ENCODE measurements at regions not wholly inside any gene's neighbourhood (a gene's known extent, or its start where the extent isn't known, plus 50 kb on each side); places are given as distances from the start of the nearest gene placed in this dataset.

DNA sequence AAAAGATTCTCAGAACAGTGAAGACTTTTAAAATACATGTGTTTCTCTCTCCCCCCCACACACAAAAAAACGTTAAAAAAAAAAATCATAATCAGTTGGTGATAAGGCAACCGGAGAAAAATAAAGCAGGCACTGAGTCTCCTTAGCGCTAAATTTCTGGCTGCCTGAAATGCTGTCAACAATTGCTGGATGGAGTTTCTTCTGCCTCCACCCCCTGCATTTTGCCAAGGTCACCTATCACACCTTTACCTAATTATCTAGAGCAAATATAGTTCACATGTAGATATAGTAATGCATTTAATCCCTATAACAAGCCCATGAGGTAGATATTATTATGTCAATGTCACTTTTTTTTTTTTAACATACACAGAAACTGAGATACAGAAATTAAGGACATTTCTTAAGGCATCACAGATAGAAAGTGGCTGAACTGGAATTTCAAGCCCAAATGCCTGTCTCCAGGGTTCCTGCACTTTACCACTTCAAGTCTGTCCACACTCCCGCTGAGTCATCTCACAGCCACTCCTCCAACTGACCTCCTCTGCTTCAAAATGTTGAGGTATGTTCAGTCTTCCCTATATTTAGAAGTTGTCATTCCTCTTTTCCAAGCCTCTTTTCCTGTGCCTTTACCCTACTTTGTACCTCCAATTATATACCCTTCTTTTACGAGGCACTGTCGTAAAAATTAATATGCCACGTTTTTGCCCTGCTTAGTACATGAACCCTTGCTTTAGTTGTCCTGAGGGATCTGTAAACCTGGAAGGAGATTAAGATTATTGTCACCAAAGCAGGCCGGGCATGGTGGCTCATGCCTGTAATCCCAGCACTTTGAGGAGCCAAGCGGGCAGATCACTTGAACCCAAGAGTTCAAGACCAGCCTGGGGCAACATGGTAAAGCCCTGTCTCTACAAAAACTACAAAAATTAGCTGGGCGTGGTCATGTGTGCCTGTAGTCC is 72.8 kb upstream of the MPP7 start:
- no peaks in the 10 kb centered on the region for H3K36me3 ChIP-seq (ENCODE audit: control insufficient read depth, insufficient read depth, low read length)
- no peak overlapping the region for H3K4me3 ChIP-seq (ENCODE audit: low read depth, low read length)
- H3K27me3 ChIP-seq (ENCODE audit: control insufficient read depth, insufficient read depth, low read length) = peaks cover 2% of the 10 kb centered on the region
- DNase-seq (ENCODE audit: low read depth) = peak; percentile 48
- TF ChIP-seq, protein P1, sequence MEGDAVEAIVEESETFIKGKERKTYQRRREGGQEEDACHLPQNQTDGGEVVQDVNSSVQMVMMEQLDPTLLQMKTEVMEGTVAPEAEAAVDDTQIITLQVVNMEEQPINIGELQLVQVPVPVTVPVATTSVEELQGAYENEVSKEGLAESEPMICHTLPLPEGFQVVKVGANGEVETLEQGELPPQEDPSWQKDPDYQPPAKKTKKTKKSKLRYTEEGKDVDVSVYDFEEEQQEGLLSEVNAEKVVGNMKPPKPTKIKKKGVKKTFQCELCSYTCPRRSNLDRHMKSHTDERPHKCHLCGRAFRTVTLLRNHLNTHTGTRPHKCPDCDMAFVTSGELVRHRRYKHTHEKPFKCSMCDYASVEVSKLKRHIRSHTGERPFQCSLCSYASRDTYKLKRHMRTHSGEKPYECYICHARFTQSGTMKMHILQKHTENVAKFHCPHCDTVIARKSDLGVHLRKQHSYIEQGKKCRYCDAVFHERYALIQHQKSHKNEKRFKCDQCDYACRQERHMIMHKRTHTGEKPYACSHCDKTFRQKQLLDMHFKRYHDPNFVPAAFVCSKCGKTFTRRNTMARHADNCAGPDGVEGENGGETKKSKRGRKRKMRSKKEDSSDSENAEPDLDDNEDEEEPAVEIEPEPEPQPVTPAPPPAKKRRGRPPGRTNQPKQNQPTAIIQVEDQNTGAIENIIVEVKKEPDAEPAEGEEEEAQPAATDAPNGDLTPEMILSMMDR (IDR thresholded peaks at IDR 0.05; ENCODE audit: insufficient read depth, low read length, poor library complexity, severe bottlenecking) = no peak

DNA sequence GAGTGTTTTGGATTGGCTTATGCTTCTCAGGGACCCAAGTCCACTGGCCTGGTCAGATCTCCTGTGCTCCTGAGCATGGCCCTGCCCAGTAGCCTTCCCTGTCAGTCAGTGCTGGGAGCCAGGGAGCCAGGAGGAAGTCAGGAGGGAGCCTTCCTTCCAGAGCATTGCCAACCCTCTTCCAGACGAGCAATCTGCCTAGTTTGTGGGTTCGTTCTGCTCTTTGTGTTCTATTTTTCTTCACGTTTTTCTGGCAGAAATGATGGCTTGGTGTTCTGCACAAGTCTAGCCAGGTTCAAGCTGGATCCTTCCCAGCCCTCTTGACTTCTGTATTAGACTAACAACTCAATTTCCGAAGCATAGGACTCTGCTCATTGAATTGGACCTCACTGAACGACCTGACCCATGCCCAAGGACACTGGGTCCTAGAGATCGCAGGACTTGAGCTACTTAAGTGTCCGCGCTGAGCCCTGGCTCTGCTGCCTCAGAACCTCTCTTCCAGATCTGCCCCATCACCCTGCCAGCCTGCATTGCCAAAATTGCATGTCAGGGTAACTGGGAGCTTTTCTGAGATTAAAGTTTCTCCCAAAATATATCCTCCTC is 76.2 kb upstream of the MPP7 start:
- TF ChIP-seq, protein P1 (IDR thresholded peaks at IDR 0.05; ENCODE audit: insufficient read depth, low read length, poor library complexity, severe bottlenecking) = no peak
- no peak overlapping the region for H3K4me3 ChIP-seq (ENCODE audit: low read depth, low read length)
- H3K36me3 ChIP-seq (ENCODE audit: control insufficient read depth, insufficient read depth, low read length) = no peaks in the 10 kb centered on the region
- H3K27me3 ChIP-seq (ENCODE audit: control insufficient read depth, insufficient read depth, low read length) = peaks cover 2% of the 10 kb centered on the region
- DNase-seq (ENCODE audit: low read depth) = no peak

GRCh38 chr10:28381466-28381865 is 78.6 kb upstream of the MPP7 start:
- H3K4me3 ChIP-seq (ENCODE audit: low read depth, low read length) = no peak overlapping the region
- H3K36me3 ChIP-seq (ENCODE audit: control insufficient read depth, insufficient read depth, low read length) = no peaks in the 10 kb centered on the region
- TF ChIP-seq, protein P1 (IDR thresholded peaks at IDR 0.05; ENCODE audit: insufficient read depth, low read length, poor library complexity, severe bottlenecking) = no peak
- peaks cover 2% of the 10 kb centered on the region for H3K27me3 ChIP-seq (ENCODE audit: control insufficient read depth, insufficient read depth, low read length)
- no peak for DNase-seq (ENCODE audit: low read depth)

GRCh38 chr10:28381903-28382347 is 79.1 kb upstream of the MPP7 start:
- TF ChIP-seq, protein P1 (IDR thresholded peaks at IDR 0.05; ENCODE audit: insufficient read depth, low read length, poor library complexity, severe bottlenecking) = peak; percentile 78
- Histone ChIP-seq H3K27me3 (ENCODE audit: control insufficient read depth, insufficient read depth, low read length) (peaks cover 2% of the 10 kb centered on the region), H3K4me3 (ENCODE audit: low read depth, low read length) (no peak overlapping the region), H3K36me3 (ENCODE audit: control insufficient read depth, insufficient read depth, low read length) (no peaks in the 10 kb centered on the region)
- peak; percentile 66 for DNase-seq (ENCODE audit: low read depth)

DNA sequence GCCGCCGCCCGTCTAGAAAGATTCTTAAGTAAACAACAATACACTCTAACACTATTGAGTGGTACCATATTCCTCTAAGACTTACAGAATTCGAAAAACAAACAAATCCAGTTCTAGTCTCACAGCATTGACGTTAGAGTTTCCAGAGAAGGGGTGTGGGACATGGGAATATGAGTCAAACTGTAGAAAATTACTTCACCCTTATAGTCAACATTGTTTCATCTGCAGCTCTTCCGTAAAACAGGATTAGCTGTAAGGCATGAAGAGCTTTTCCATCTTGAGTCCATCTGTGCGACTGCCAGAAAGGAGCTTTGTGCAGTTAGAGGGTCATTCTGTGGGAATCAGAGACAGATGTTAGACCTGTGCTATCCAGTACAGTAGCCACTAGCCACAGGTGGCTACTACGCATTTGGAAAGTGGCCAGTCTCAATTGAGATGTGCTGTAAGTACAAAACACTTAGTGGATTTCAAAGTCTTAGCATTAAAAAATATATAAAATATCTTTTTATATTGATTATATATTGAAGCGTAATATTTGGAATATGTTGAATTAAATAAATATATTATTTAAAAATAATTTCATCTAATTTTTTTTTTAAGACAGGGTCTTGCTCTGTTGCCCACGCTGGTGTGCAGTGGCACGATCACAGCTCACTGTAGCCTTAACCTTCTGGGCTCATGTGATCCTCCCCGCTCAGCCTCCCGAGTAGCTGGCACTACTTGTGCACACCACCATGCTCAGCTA is 79.8 kb upstream of the MPP7 start:
- no peak for DNase-seq (ENCODE audit: low read depth)
- Histone ChIP-seq H3K36me3 (ENCODE audit: control insufficient read depth, insufficient read depth, low read length) (no peaks in the 10 kb centered on the region), H3K4me3 (ENCODE audit: low read depth, low read length) (no peak overlapping the region), H3K27me3 (ENCODE audit: control insufficient read depth, insufficient read depth, low read length) (peaks cover 6% of the 10 kb centered on the region)
- TF ChIP-seq, protein P1 (IDR thresholded peaks at IDR 0.05; ENCODE audit: insufficient read depth, low read length, poor library complexity, severe bottlenecking) = no peak

All from kidney epithelial cell (primary cell).